GM12878 (cell line): ENCODE measurements at regions not wholly inside any gene's neighbourhood (a gene's known extent, or its start where the extent isn't known, plus 50 kb on each side); places are given as distances from the start of the nearest gene placed in this dataset.

Source experiments
- ATAC-seq: fragments of 200-7000 bp; cut with Tn5 transposase; 3 replicates; pipeline ENCODE4 v1.9.1; 2020; ENCODE audit warnings: mild to moderate bottlenecking, moderate library complexity
- BruUV-seq: library from RNA; stranded (reverse); fragments of 400-500 nt; replicated peaks from 2 replicates; lab custom pipeline; 2021; lab: Mats Ljungman, UMichigan
- CTCF ChIA-PET: fragments of 300-600 bp; sonication (Branson Sonifier 250); formaldehyde crosslinking; extraction: SDS; loops from one replicate; lab custom pipeline; 2021; ENCODE audit warnings: inconsistent platforms; lab: Yijun Ruan, JAX
- POLR2A ChIA-PET: fragments of 350-600 bp; formaldehyde crosslinking; extraction: SDS; loops from one replicate; lab custom pipeline; 2021; ENCODE audit warnings: inconsistent platforms; lab: Charles Lee
- RAD21 ChIA-PET: fragments of 300-600 bp; sonication (Branson Sonifier 250); formaldehyde crosslinking; loops from one replicate; lab custom pipeline; 2023; ENCODE audit warnings: antibody characterized with exemption; ENCODE audit not compliant: unreplicated experiment; lab: Charles Lee
- SMC1A ChIA-PET: fragments of 300-600 bp; sonication (Branson Sonifier 250); formaldehyde crosslinking; loops from one replicate; lab custom pipeline; 2023; ENCODE audit not compliant: unreplicated experiment, uncharacterized antibody; lab: Charles Lee
- DNase-seq: peaks from one replicate; pipeline ENCODE4 v3.0.0-alpha.2; 2011; ENCODE audit warnings: low read depth, low spot score
- FAIRE-seq: peaks from 3 replicates; lab custom pipeline; 2011; peaks lifted over from hg19 to GRCh38; lab: Jason Lieb, UNC
- H2AFZ ChIP-seq: 2 replicates; pipeline ENCODE4 v1.6.0; 2011; ENCODE audit warnings: low read depth, low read length, control low read depth; ENCODE audit not compliant: control insufficient read depth
- H3K27ac ChIP-seq: 2 replicates; pipeline ENCODE4 v1.5.1; 2011; ENCODE audit warnings: control low read depth; ENCODE audit not compliant: control insufficient read depth, insufficient read depth
- H3K27me3 ChIP-seq, 2 experiments: replicated peaks in 1 of 2; 2 replicates each; pipeline versions ENCODE4 v1.6.0 to v1.6.1; 2011; ENCODE audit warnings: low read length in 1 of 2; ENCODE audit not compliant: control insufficient read depth in 2 of 2, insufficient read depth in 2 of 2
- H3K36me3 ChIP-seq, 2 experiments: 2 replicates each; pipeline ENCODE4 v1.5.1; 2011; ENCODE audit warnings: low read length in 1 of 2; ENCODE audit not compliant: control insufficient read depth in 2 of 2, insufficient read depth in 2 of 2
- H3K4me1 ChIP-seq: 2 replicates; pipeline ENCODE4 v1.6.1; 2011; ENCODE audit warnings: mild to moderate bottlenecking, low read length, moderate library complexity, mixed read lengths; ENCODE audit not compliant: control insufficient read depth, insufficient read depth
- H3K4me2 ChIP-seq: 2 replicates; pipeline ENCODE4 v1.6.0; 2011; ENCODE audit warnings: control low read depth; ENCODE audit not compliant: control insufficient read depth, insufficient read depth
- H3K4me3 ChIP-seq: fragments of 200-600 bp; sonication (generic); 2 replicates; pipeline ENCODE4 v1.5.1; 2016
- H3K79me2 ChIP-seq: 2 replicates; pipeline ENCODE4 v1.6.0; 2011; ENCODE audit warnings: low read length; ENCODE audit not compliant: control insufficient read depth, insufficient read depth
- H3K9ac ChIP-seq: 2 replicates; pipeline ENCODE4 v1.8.0; 2011; ENCODE audit warnings: low read length, control low read depth, mixed read lengths; ENCODE audit not compliant: control insufficient read depth, insufficient read depth
- H3K9me3 ChIP-seq: replicated peaks from 3 replicates; pipeline ENCODE4 v1.5.1; 2011; ENCODE audit warnings: mild to moderate bottlenecking, low read length; ENCODE audit not compliant: control insufficient read depth, insufficient read depth
- H4K20me1 ChIP-seq: 2 replicates; pipeline ENCODE4 v1.6.0; 2011; ENCODE audit not compliant: control insufficient read depth, insufficient read depth
- BACH1 ChIP-seq: fragments of 450-650 bp; IDR thresholded peaks from 2 replicates; pipeline ENCODE4 v1.6.1; 2017; ENCODE audit warnings: mild to moderate bottlenecking, borderline replicate concordance
- E2F4 ChIP-seq: IDR thresholded peaks from 2 replicates; pipeline ENCODE4 v1.6.1; 2012; ENCODE audit warnings: low read depth, low read length, improper control_type of control experiment
- KDM1A ChIP-seq: fragments of 200-600 bp; sonication (generic); IDR thresholded peaks from 2 replicates; pipeline ENCODE4 v1.6.1; 2016; ENCODE audit warnings: borderline replicate concordance
- NFYB ChIP-seq: IDR thresholded peaks from 2 replicates; pipeline ENCODE4 v1.6.1; 2011; ENCODE audit warnings: low read depth, mild to moderate bottlenecking, low read length, improper control_type of control experiment, moderate library complexity; ENCODE audit not compliant: insufficient read depth
- POLR2AphosphoS5 ChIP-seq: IDR thresholded peaks from 2 replicates; pipeline ENCODE4 v1.6.1; 2011; ENCODE audit warnings: mild to moderate bottlenecking, low read length, inconsistent platforms
- PRDM15 ChIP-seq: fragments of 450-650 bp; formaldehyde crosslinking; IDR thresholded peaks from 2 replicates; pipeline ENCODE4 v1.4.0; 2020; ENCODE audit warnings: mild to moderate bottlenecking, moderate library complexity
- RAD21 ChIP-seq: IDR thresholded peaks from 2 replicates; pipeline ENCODE4 v1.6.1; 2011; ENCODE audit warnings: mild to moderate bottlenecking, low read depth, low read length, moderate library complexity; ENCODE audit not compliant: insufficient read depth
- RELA ChIP-seq: fragments of 450-650 bp; IDR thresholded peaks from 2 replicates; pipeline ENCODE4 v1.8.0; 2014; ENCODE audit warnings: borderline replicate concordance; ENCODE audit not compliant: partially characterized antibody
- SIX5 ChIP-seq: IDR thresholded peaks from 2 replicates; pipeline ENCODE4 v1.6.1; 2011; ENCODE audit warnings: mild to moderate bottlenecking, low read depth, low read length, moderate library complexity; ENCODE audit not compliant: severe bottlenecking
- SMAD5 ChIP-seq: IDR thresholded peaks from 2 replicates; pipeline ENCODE4 v1.6.1; 2016; ENCODE audit warnings: antibody characterized with exemption, low read depth
- STAT3 ChIP-seq: IDR thresholded peaks from 2 replicates; pipeline ENCODE4 v1.6.1; 2011; ENCODE audit warnings: low read depth, low read length, improper control_type of control experiment
- TAF1 ChIP-seq: IDR thresholded peaks from 2 replicates; pipeline ENCODE4 v1.6.1; 2011; ENCODE audit warnings: mild to moderate bottlenecking, low read depth, low read length, borderline replicate concordance
- TCF12 ChIP-seq: IDR thresholded peaks from 2 replicates; pipeline ENCODE4 v1.6.1; 2011; ENCODE audit warnings: low read depth, mild to moderate bottlenecking, low read length
- USF2 ChIP-seq: IDR thresholded peaks from 2 replicates; pipeline ENCODE4 v1.6.1; 2011; ENCODE audit warnings: low read depth, low read length, improper control_type of control experiment, borderline replicate concordance
- ZBED1 ChIP-seq: IDR thresholded peaks from 2 replicates; pipeline ENCODE4 v1.6.1; 2016; ENCODE audit warnings: borderline replicate concordance
- in situ Hi-C: fragments of 300-500 bp; cut with MboI; formaldehyde crosslinking; loops from 9 replicates; pipeline ENCODE4 v1.14.3; 2018; ENCODE audit warnings: mixed read lengths
- intact Hi-C: fragments of 100-400 bp; cut with micrococcal nuclease; formaldehyde crosslinking; loops from one replicate; pipeline ENCODE4 v1.14.2; 2022; ENCODE audit not compliant: unreplicated experiment

- DNase-seq = no peak
- no peak for FAIRE-seq
- H4K20me1 ChIP-seq = no peaks in the 10 kb centered on the region
- in situ Hi-C loops (no loop called here), intact Hi-C loops (no loop called here)
- H3K4me1 ChIP-seq = no peaks in the 10 kb centered on the region
- H2AFZ ChIP-seq = no peak overlapping the region
- TF ChIP-seq SMAD5 (no peak), TAF1 (no peak), SIX5 (no peak), RAD21 (no peak), POLR2AphosphoS5 (no peak), STAT3 (no peak), KDM1A (no peak), USF2 (no peak), PRDM15 (CRISPR knock-in tag) (no peak), E2F4 (no peak), TCF12 (no peak), ZBED1 (no peak), NFYB (no peak), RELA (no peak), BACH1 (no peak)
- TF ChIP-seq, all 136 proteins: peak for 0
- Histone ChIP-seq H3K9ac (no peak overlapping the region), H3K4me3 (no peak overlapping the region), H3K36me3 (no peaks in the 10 kb centered on the region), H3K4me2 (no peak overlapping the region), H3K9me3 (no peaks in the 10 kb centered on the region), H3K27me3 (no peaks in the 10 kb centered on the region), H3K79me2 (no peaks in the 10 kb centered on the region), H3K27ac (no peak overlapping the region)
- RAD21 ChIA-PET = no interaction called here
- POLR2A ChIA-PET = no interaction called here
- no TSS peak for BruUV-seq
- SMC1A ChIA-PET = interaction anchor here (1.2 kb wide), 1 partner anchor 13 kb away, joined by 3 read pairs; no protein-coding TSS in a partner anchor
- CTCF ChIA-PET = interaction anchor here (0.6 kb wide), 1 partner anchor 279 kb away, joined by 3 read pairs; no protein-coding TSS in a partner anchor
- no peak for ATAC-seq
Observed at GRCh38 chr6:99011151-99011550, 63.4 kb upstream of the FBXL4 start.
